ENCODE measurements at regions not wholly inside any gene's neighbourhood (a gene's known extent, or its start where the extent isn't known, plus 50 kb on each side); places are given as distances from the start of the nearest gene placed in this dataset.

DNA sequence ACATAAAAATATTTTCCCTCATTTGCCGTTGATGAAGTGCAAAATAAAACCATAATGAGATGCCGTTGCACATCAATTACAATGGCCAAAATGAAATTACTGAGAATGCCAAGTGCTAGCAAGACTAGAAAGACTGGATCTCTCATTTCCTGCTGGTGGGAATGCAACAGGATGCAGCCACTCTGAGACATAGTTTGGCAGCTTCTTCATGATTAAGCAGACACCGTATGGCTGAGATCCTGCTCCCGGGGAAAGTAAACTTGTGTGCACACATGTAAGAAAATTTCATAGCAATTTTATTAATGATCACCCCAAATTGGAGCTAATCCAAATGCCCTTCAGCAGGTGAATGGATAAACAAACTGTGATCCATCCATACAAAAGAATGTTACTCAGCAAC lies 1013.2 kb downstream of the TBC1D22A start:
- intact Hi-C loops (cut with micrococcal nuclease): no loop called here
- Histone ChIP-seq H4K20me1 (ENCODE audit: insufficient read depth, low read length) (no peaks in the 10 kb centered on the region), H3K27me3 (ENCODE audit: control insufficient read depth, insufficient read depth, low read length) (no peaks in the 10 kb centered on the region), H4K8ac (ENCODE audit: low read depth in 2 of 2, low read length in 2 of 2) (no peak overlapping the region), H2BK120ac (ENCODE audit: low read depth, low read length) (no peak overlapping the region), H3K9ac (ENCODE audit: low read depth, low read length) (no peak overlapping the region), H3K79me1 (ENCODE audit: low read depth in 1 of 2, low read length in 2 of 2) (no peaks in the 10 kb centered on the region), H3K36me3 (ENCODE audit: control insufficient read depth, insufficient read depth, low read length) (no peaks in the 10 kb centered on the region), H3K4ac (ENCODE audit: low read depth, low read length) (no peak overlapping the region), H2AFZ (replicated peaks; ENCODE audit: low read length, poor library complexity) (no peak overlapping the region), H2AK9ac (replicated peaks; ENCODE audit: low read depth, low read length, poor library complexity) (no peak overlapping the region), H2AK5ac (ENCODE audit: low read depth, low read length) (no peak overlapping the region), H2BK15ac (ENCODE audit: low read depth, low read length) (no peak overlapping the region), H3K9me3 (ENCODE audit: control insufficient read depth, insufficient read depth, low read length) (peaks cover 26% of the 10 kb centered on the region), H4K5ac (ENCODE audit: low read depth, low read length) (no peak overlapping the region), H3K27ac (ENCODE audit: insufficient read depth, low read length) (no peak overlapping the region), H2BK5ac (ENCODE audit: low read depth, low read length, poor library complexity, severe bottlenecking) (no peak overlapping the region), H3K14ac (replicated peaks; ENCODE audit: low read depth, low read length) (no peak overlapping the region), H3K4me3 (ENCODE audit: insufficient read depth, low read depth, low read length) (no peak overlapping the region), H3K18ac (ENCODE audit: low read depth, low read length) (no peak overlapping the region), H3K23ac (ENCODE audit: low read depth, low read length) (no peak overlapping the region), H4K91ac (ENCODE audit: insufficient read depth, low read depth, low read length) (no peak overlapping the region), H3K9me1 (ENCODE audit: insufficient read depth, low read length) (no peaks in the 10 kb centered on the region), H3K4me2 (ENCODE audit: low read depth, low read length) (no peak overlapping the region), H3K56ac (ENCODE audit: extremely low read depth, insufficient read depth, low read length) (no peak overlapping the region), H3K4me1 (ENCODE audit: control insufficient read depth, insufficient read depth, low read length) (no peaks in the 10 kb centered on the region), H2BK20ac (ENCODE audit: low read depth, low read length) (no peak overlapping the region)
- POLR2A ChIA-PET (ENCODE audit: unreplicated experiment): no interaction called here
- CTCF ChIA-PET: no interaction called here
- dilution Hi-C loops (cut with HindIII; ENCODE audit: low sequenced_read_pairs, unreplicated experiment): no loop called here
- DNase-seq (no peak), ATAC-seq (ENCODE audit: low read depth) (no peak)
- TF ChIP-seq CEBPB (IDR thresholded peaks at IDR 0.05; ENCODE audit: low read depth, low read length) (no peak), CHD1 (IDR thresholded peaks at IDR 0.05; ENCODE audit: low read depth, low read length) (no peak), MAZ (IDR thresholded peaks at IDR 0.05; ENCODE audit: borderline replicate concordance, low read depth, low read length) (no peak), RAD21 (IDR thresholded peaks at IDR 0.05; ENCODE audit: low read length) (no peak), SMC3 (IDR thresholded peaks at IDR 0.05; ENCODE audit: low read depth, low read length) (no peak), MXI1 (IDR thresholded peaks at IDR 0.05; ENCODE audit: borderline replicate concordance, low read depth, low read length) (no peak), RCOR1 (IDR thresholded peaks at IDR 0.05; ENCODE audit: insufficient replicate concordance, low read length) (no peak)
- TF ChIP-seq, protein P1, sequence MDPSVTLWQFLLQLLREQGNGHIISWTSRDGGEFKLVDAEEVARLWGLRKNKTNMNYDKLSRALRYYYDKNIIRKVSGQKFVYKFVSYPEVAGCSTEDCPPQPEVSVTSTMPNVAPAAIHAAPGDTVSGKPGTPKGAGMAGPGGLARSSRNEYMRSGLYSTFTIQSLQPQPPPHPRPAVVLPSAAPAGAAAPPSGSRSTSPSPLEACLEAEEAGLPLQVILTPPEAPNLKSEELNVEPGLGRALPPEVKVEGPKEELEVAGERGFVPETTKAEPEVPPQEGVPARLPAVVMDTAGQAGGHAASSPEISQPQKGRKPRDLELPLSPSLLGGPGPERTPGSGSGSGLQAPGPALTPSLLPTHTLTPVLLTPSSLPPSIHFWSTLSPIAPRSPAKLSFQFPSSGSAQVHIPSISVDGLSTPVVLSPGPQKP (IDR thresholded peaks at IDR 0.05; ENCODE audit: borderline replicate concordance, low read depth, low read length): no peak
- TF ChIP-seq, protein P2, sequence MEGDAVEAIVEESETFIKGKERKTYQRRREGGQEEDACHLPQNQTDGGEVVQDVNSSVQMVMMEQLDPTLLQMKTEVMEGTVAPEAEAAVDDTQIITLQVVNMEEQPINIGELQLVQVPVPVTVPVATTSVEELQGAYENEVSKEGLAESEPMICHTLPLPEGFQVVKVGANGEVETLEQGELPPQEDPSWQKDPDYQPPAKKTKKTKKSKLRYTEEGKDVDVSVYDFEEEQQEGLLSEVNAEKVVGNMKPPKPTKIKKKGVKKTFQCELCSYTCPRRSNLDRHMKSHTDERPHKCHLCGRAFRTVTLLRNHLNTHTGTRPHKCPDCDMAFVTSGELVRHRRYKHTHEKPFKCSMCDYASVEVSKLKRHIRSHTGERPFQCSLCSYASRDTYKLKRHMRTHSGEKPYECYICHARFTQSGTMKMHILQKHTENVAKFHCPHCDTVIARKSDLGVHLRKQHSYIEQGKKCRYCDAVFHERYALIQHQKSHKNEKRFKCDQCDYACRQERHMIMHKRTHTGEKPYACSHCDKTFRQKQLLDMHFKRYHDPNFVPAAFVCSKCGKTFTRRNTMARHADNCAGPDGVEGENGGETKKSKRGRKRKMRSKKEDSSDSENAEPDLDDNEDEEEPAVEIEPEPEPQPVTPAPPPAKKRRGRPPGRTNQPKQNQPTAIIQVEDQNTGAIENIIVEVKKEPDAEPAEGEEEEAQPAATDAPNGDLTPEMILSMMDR (conservative IDR thresholded peaks at IDR 0.05; ENCODE audit: low read depth, low read length): no peak
- 51% methylated on average over 2 of the region's 4 CpGs; no CpG with 5 or more reads in 1 of the 2 experiments for WGBS, 2 experiments (ENCODE audit: extremely low coverage in 2 of 2, insufficient read length in 1 of 2)
- in situ Hi-C loops (cut with MboI; ENCODE audit: low sequenced_read_pairs): no loop called here
- no TSS peak for BruUV-seq (replicated peaks)

Measured in IMR-90 (cell line).